CD4-positive, CD25-positive, alpha-beta regulatory T cell (primary cell): ENCODE measurements at regions not wholly inside any gene's neighbourhood (a gene's known extent, or its start where the extent isn't known, plus 50 kb on each side); places are given as distances from the start of the nearest gene placed in this dataset.

Experiments
- ATAC-seq, 2 donors: fragments of 150-1000 bp; cut with Tn5 transposase; one replicate each; pipeline ENCODE4 v1.10.0; 2021; ENCODE audit warnings: low read depth in 2 of 2, moderate number of reproducible peaks in 2 of 2, moderate library complexity in 1 of 2
- DNase-seq, 3 donors: peaks; one replicate each; pipeline versions ENCODE4 v3.0.0 to v3.0.0-alpha.2; 2012 to 2022; ENCODE audit warnings: mixed read lengths in 1 of 3
- H3K27ac ChIP-seq: one replicate; pipeline ENCODE4 v1.7.0; 2013; ENCODE audit warnings: mild to moderate bottlenecking, low read length; ENCODE audit not compliant: insufficient read depth, poor library complexity, severe bottlenecking
- H3K27me3 ChIP-seq: one replicate; pipeline ENCODE4 v1.7.0; 2013; ENCODE audit warnings: low read length; ENCODE audit not compliant: control insufficient read depth, insufficient read depth
- H3K36me3 ChIP-seq: one replicate; pipeline ENCODE4 v1.7.0; 2013; ENCODE audit warnings: mild to moderate bottlenecking, low read length, moderate library complexity; ENCODE audit not compliant: control insufficient read depth, insufficient read depth
- H3K4me1 ChIP-seq: 2 replicates; pipeline ENCODE4 v1.7.0; 2013; ENCODE audit warnings: mild to moderate bottlenecking, low read length; ENCODE audit not compliant: insufficient read depth, control insufficient read depth, poor library complexity, severe bottlenecking
- H3K4me3 ChIP-seq: one replicate; pipeline ENCODE4 v1.7.0; 2013; ENCODE audit warnings: low read depth, mild to moderate bottlenecking, low read length, moderate library complexity
- H3K9me3 ChIP-seq, 2 experiments: 1 replicate in 1 of 2; 2 replicates in 1 of 2; pipeline ENCODE4 v1.7.0; 2013; ENCODE audit warnings: low read length in 2 of 2, mild to moderate bottlenecking in 1 of 2, moderate library complexity in 1 of 2; ENCODE audit not compliant: control insufficient read depth in 2 of 2
- H3K27ac Mint-ChIP-seq, 3 donors: one replicate each; pipeline ENCODE4 v1.8.0; 2020 to 2022; ENCODE audit warnings: mild to moderate bottlenecking in 3 of 3, mixed read lengths in 3 of 3, moderate library complexity in 2 of 3
- H3K27me3 Mint-ChIP-seq: one replicate; pipeline ENCODE4 v1.8.0; 2022; ENCODE audit warnings: mild to moderate bottlenecking, mixed read lengths
- H3K36me3 Mint-ChIP-seq: one replicate; pipeline ENCODE4 v1.8.0; 2020; ENCODE audit warnings: mixed read lengths
- H3K4me1 Mint-ChIP-seq, 4 donors: one replicate each; pipeline ENCODE4 v1.8.0; 2020 to 2022; ENCODE audit warnings: mixed read lengths in 4 of 4, mild to moderate bottlenecking in 1 of 4
- H3K4me3 Mint-ChIP-seq, 4 donors: one replicate each; pipeline ENCODE4 v1.8.0; 2020 to 2022; ENCODE audit warnings: mild to moderate bottlenecking in 4 of 4, mixed read lengths in 4 of 4, moderate library complexity in 3 of 4
- H3K9me3 Mint-ChIP-seq, 7 donors: one replicate each; pipeline ENCODE4 v1.8.0; 2020 to 2022; ENCODE audit warnings: mixed read lengths in 7 of 7, mild to moderate bottlenecking in 3 of 7, moderate library complexity in 2 of 7

DNA sequence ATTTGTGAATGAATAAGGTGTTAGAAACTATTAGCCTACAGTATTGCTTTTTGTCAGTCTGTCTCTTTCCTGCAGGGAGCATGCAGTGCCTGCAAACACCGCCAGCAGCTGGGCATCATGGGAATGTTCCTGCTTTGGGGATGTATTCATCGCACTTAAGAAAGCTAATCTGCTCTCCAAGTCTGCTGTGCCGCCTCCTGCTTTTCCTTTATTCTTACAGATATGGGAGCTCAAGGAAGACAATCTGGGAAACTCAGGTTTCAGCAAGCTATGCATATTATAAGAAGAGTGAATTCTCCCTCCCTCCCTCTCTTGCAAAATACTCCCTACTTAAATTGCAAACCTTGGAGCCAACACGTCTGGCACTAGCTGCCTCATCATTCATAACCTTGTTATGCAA lies 479.2 kb upstream of the ACVR2A start:
- Mint-ChIP-seq H3K27ac (no peak overlapping the region), H3K9me3 (peaks cover 0 to 10% (median 0%) of the 10 kb centered on the region in 7 donors), H3K27me3 (no peaks in the 10 kb centered on the region), H3K36me3 (no peaks in the 10 kb centered on the region), H3K4me1 (peaks cover 0 to 14% (median 6%) of the 10 kb centered on the region in 4 donors), H3K4me3 (no peak overlapping the region)
- H3K4me1 ChIP-seq: no peaks in the 10 kb centered on the region
- H3K36me3 ChIP-seq: no peaks in the 10 kb centered on the region
- no peak overlapping the region for H3K27ac ChIP-seq
- H3K9me3 ChIP-seq: no peaks in the 10 kb centered on the region
- no peak overlapping the region for H3K4me3 ChIP-seq
- ATAC-seq: no peak
- H3K27me3 ChIP-seq: no peaks in the 10 kb centered on the region
- no peak for DNase-seq

DNA sequence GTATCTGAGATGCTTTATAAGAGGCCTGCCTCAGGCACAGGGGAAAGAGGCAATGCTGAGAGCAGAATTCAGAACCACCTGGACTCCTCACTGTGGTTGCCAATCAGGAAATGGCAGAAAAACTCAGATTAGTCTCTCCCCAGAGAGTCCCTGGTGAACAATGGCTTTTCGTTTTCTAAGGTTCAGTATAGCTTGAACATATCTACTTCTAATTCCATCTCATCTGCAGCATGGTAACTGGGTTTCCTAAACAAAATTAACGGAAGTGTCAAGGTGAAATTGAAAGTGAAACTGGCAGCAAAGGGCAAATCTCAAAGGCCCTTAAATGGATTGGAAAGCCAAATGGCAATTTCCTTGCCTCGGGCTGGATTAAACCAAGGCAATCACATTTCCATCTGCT lies 480.2 kb upstream of the ACVR2A start:
- H3K27ac Mint-ChIP-seq: peak overlapping the region; percentile 20 to 87 (median 21)
- Histone ChIP-seq H3K4me1 (no peaks in the 10 kb centered on the region), H3K27me3 (no peaks in the 10 kb centered on the region), H3K9me3 (no peaks in the 10 kb centered on the region), H3K36me3 (no peaks in the 10 kb centered on the region), H3K27ac (no peak overlapping the region), H3K4me3 (peak overlapping the region; percentile 43)
- DNase-seq (peak in 2 of 3 donors; percentile 14 to 45), ATAC-seq (no peak)
- H3K27me3 Mint-ChIP-seq: no peaks in the 10 kb centered on the region
- H3K4me1 Mint-ChIP-seq: peaks cover 0 to 14% (median 6%) of the 10 kb centered on the region in 4 donors
- H3K4me3 Mint-ChIP-seq: peak overlapping the region in 2 of 4 donors; percentile 39 to 69
- no peaks in the 10 kb centered on the region for H3K36me3 Mint-ChIP-seq
- peaks cover 0 to 10% (median 0%) of the 10 kb centered on the region in 7 donors for H3K9me3 Mint-ChIP-seq

DNA sequence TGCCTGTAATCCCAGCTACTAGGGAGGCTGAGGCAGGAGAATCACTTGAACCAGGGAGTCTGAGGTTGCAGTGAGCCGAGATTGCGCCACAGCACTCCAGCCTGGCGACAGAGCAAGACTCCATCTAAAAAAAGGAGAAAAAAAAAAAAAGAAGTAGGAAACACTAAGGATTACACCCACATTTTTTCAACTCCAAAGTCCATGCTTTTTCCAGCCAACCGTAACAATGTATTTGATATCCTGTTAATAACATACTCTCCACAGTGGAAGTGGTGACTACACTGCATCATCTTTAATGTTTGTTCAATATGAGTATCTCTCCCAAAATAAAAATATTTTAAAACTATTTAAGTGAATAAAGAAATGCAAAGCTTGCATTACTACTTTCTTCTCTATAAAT lies 481.6 kb upstream of the ACVR2A start:
- no peak overlapping the region for H3K4me3 ChIP-seq
- Mint-ChIP-seq H3K4me1 (peaks cover 0 to 14% (median 6%) of the 10 kb centered on the region in 4 donors), H3K36me3 (no peaks in the 10 kb centered on the region), H3K9me3 (peaks cover 0 to 10% (median 0%) of the 10 kb centered on the region in 7 donors), H3K4me3 (no peak overlapping the region), H3K27me3 (no peaks in the 10 kb centered on the region), H3K27ac (no peak overlapping the region)
- no peaks in the 10 kb centered on the region for H3K36me3 ChIP-seq
- H3K27me3 ChIP-seq: peaks cover 3% of the 10 kb centered on the region
- no peaks in the 10 kb centered on the region for H3K4me1 ChIP-seq
- no peaks in the 10 kb centered on the region for H3K9me3 ChIP-seq
- DNase-seq: no peak
- ATAC-seq: no peak
- no peak overlapping the region for H3K27ac ChIP-seq

DNA sequence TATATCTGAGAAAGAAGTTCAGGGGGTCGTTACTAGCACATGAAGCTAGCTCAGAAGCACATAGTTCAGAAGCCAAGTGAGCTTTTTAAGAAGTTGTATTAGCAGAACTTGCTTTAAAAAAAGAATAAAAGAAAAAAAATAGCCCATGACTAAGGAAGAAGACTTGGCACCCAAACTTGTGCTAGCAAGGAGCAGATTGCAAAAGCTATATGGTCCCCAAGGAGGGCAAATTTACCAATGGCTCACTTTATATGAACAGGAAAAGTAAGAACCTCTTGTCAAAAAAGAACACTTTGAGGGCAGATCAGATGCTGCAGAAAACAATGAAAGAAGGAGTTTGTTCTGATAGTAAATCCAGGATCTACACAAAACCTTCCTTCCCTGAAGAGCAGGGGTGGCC lies 486.5 kb upstream of the ACVR2A start:
- H3K4me3 ChIP-seq: no peak overlapping the region
- H3K4me1 ChIP-seq: no peaks in the 10 kb centered on the region
- H3K36me3 Mint-ChIP-seq: no peaks in the 10 kb centered on the region
- peaks cover 0 to 3% (median 0%) of the 10 kb centered on the region in 4 donors for H3K4me1 Mint-ChIP-seq
- H3K9me3 ChIP-seq: no peaks in the 10 kb centered on the region
- H3K27ac ChIP-seq: no peak overlapping the region
- H3K27me3 Mint-ChIP-seq: no peaks in the 10 kb centered on the region
- no peak overlapping the region for H3K27ac Mint-ChIP-seq
- peaks cover 0 to 3% (median 0%) of the 10 kb centered on the region in 7 donors for H3K9me3 Mint-ChIP-seq
- DNase-seq: no peak
- H3K4me3 Mint-ChIP-seq: no peak overlapping the region
- ATAC-seq: no peak
- no peaks in the 10 kb centered on the region for H3K36me3 ChIP-seq
- H3K27me3 ChIP-seq: peaks cover 3% of the 10 kb centered on the region

DNA sequence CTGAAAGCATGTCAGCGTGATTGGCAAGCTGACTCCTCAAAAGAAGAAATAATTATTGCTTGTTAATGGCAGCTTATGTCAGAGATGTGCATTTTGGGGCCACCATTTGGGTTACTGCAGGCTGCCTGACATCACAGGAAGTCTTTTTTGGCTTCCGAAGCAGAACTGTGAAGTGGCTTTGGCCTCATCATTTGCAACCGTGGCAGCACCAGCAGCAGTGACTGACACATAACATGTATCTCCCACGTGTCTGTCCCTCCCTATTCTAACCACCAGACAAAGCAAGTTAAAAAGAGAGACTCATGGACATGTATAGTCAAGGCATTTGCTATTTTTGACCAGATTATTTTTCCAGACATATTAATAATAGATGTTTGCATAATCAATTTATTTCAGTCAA lies 488.7 kb upstream of the ACVR2A start:
- no peaks in the 10 kb centered on the region for H3K27me3 Mint-ChIP-seq
- Histone ChIP-seq H3K36me3 (no peaks in the 10 kb centered on the region), H3K9me3 (no peaks in the 10 kb centered on the region), H3K4me3 (no peak overlapping the region), H3K27me3 (peaks cover 3% of the 10 kb centered on the region), H3K27ac (no peak overlapping the region), H3K4me1 (no peaks in the 10 kb centered on the region)
- no peak overlapping the region for H3K27ac Mint-ChIP-seq
- H3K4me3 Mint-ChIP-seq: no peak overlapping the region
- H3K36me3 Mint-ChIP-seq: no peaks in the 10 kb centered on the region
- ATAC-seq (no peak), DNase-seq (no peak)
- peaks cover 0 to 3% (median 0%) of the 10 kb centered on the region in 7 donors for H3K9me3 Mint-ChIP-seq
- no peaks in the 10 kb centered on the region for H3K4me1 Mint-ChIP-seq

DNA sequence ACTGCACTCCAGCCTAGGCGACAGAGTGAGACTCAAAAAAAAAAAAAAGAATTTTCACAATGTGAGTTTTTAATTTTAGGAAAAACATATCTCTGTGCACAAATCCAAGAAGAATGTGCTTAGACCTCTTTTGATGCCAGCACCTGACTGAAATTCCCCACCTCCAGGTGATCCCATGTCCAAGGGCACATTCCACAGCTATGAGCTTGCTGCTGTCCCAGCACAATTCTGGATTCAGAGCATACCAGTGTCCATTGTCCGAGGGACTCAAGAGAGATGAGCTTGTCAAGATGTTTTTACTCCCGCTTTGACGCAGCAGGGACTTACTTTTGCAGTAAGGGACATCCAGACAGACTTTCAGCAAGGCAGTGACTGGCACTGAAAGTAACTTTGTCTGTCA lies 489.1 kb upstream of the ACVR2A start:
- Histone ChIP-seq H3K27me3 (peaks cover 3% of the 10 kb centered on the region), H3K27ac (no peak overlapping the region), H3K4me3 (no peak overlapping the region), H3K9me3 (no peaks in the 10 kb centered on the region), H3K4me1 (no peaks in the 10 kb centered on the region), H3K36me3 (no peaks in the 10 kb centered on the region)
- H3K27ac Mint-ChIP-seq: no peak overlapping the region
- DNase-seq (no peak), ATAC-seq (no peak)
- H3K4me1 Mint-ChIP-seq: no peaks in the 10 kb centered on the region
- no peaks in the 10 kb centered on the region for H3K27me3 Mint-ChIP-seq
- H3K36me3 Mint-ChIP-seq: no peaks in the 10 kb centered on the region
- no peak overlapping the region for H3K4me3 Mint-ChIP-seq
- peaks cover 0 to 3% (median 0%) of the 10 kb centered on the region in 7 donors for H3K9me3 Mint-ChIP-seq

DNA sequence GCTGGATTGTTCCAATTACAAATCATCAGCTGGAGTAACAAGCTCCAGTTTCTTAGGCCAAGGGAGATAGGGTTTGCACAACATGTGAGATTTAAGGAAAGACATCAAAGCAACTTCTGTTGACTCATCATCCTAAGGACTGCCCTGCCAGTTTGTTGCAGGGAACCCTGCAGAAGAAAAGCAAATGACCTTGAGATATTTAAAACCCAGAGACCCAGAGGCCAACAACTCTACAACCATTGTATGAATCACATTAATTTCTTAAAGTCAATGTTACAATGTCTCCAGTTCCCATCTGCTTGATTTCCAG lies 491.8 kb upstream of the ACVR2A start:
- H3K27me3 ChIP-seq: no peaks in the 10 kb centered on the region
- no peaks in the 10 kb centered on the region for H3K36me3 ChIP-seq
- no peaks in the 10 kb centered on the region for H3K9me3 ChIP-seq
- H3K4me3 ChIP-seq: no peak overlapping the region
- no peak for DNase-seq
- H3K27ac ChIP-seq: no peak overlapping the region
- H3K4me3 Mint-ChIP-seq: no peak overlapping the region
- ATAC-seq: no peak
- H3K27ac Mint-ChIP-seq: no peak overlapping the region
- H3K4me1 ChIP-seq: no peaks in the 10 kb centered on the region
- H3K9me3 Mint-ChIP-seq: peaks cover 0 to 3% (median 0%) of the 10 kb centered on the region in 7 donors
- no peaks in the 10 kb centered on the region for H3K36me3 Mint-ChIP-seq
- peaks cover 7% of the 10 kb centered on the region for H3K27me3 Mint-ChIP-seq
- peaks cover 0 to 5% (median 0%) of the 10 kb centered on the region in 4 donors for H3K4me1 Mint-ChIP-seq

DNA sequence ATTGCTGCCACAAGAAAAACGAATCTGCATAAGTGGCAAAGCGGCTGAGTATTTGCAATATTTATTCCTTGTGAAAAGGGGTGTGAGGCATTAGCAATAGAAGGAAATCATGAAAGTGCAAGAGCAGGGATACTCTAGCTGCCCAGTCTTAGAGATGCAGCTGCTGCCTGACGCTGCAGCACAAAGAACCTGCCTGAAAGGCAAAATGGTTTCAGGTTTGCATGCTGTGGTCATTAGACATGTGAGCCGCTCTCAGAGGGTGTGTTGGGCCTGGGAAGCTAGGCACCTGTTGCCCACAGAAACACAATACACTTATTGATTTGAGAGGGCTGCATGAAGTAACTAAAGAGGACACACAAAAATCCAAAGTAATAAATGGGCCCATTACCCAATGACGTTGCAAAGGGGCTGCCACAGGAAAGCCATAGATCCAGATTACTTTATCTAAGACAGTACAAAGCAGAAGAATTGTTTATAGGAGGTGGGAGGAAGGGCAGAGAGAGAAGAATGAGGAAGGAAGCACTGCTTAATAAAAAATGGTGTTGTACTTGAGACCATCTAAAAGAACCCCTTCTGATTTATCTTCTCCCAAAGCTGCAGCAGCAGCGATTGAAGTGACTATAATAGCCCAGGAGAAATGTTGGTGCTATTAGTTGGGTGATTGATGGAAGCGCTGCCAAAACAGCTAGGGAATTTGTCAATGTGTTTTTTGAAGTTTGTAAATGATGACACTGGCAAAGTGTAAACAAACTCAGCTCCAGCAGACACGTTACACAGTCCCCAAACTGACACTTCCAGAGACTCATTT lies 492.4 kb upstream of the ACVR2A start:
- H3K27ac Mint-ChIP-seq: no peak overlapping the region
- H3K27me3 ChIP-seq: no peaks in the 10 kb centered on the region
- H3K27me3 Mint-ChIP-seq: peaks cover 7% of the 10 kb centered on the region
- no peak overlapping the region for H3K4me3 Mint-ChIP-seq
- no peaks in the 10 kb centered on the region for H3K9me3 ChIP-seq
- no peaks in the 10 kb centered on the region for H3K4me1 ChIP-seq
- H3K36me3 ChIP-seq: no peaks in the 10 kb centered on the region
- H3K27ac ChIP-seq: no peak overlapping the region
- no peak for ATAC-seq
- no peak for DNase-seq
- no peaks in the 10 kb centered on the region for H3K36me3 Mint-ChIP-seq
- peaks cover 0 to 3% (median 0%) of the 10 kb centered on the region in 7 donors for H3K9me3 Mint-ChIP-seq
- peaks cover 0 to 5% (median 0%) of the 10 kb centered on the region in 4 donors for H3K4me1 Mint-ChIP-seq
- H3K4me3 ChIP-seq: no peak overlapping the region
